ENCODE measurements at regions not wholly inside any gene's neighbourhood (a gene's known extent, or its start where the extent isn't known, plus 50 kb on each side); places are given as distances from the start of the nearest gene placed in this dataset.

DNA sequence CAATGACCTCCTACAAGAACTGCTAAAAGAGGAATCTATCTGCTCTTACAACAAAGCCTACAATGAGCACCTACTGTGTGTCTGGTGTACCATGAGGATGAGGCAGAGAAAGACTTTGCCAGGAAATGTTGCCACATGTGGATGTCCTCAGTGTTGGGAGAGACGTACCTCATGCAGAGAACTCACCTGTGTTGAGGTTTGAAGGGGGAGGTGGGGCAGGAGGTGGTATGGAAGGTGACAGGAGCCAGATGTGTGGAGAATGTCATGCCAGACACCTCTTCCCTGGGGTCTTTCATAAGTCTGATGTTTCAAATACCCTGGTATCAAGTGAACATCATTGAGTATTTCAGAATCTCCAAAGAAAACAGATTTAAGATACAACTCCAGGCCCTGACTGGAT lies 220.1 kb upstream of the RNF32 start:
- no peaks in the 10 kb centered on the region for H3K9me3 Mint-ChIP-seq (ENCODE audit: low read depth, unreplicated experiment)
- peaks cover 67% of the 10 kb centered on the region for H3K27me3 Mint-ChIP-seq (ENCODE audit: unreplicated experiment)
- CTCF ChIA-PET: no interaction called here
- no peaks in the 10 kb centered on the region for H3K36me3 Mint-ChIP-seq (ENCODE audit: insufficient read depth, unreplicated experiment)
- DNase-seq: no peak
- H3K27ac Mint-ChIP-seq (ENCODE audit: unreplicated experiment): no peak overlapping the region
- H3K4me1 Mint-ChIP-seq (ENCODE audit: low read depth, unreplicated experiment): no peaks in the 10 kb centered on the region
- no peak for TF ChIP-seq CTCF (IDR thresholded peaks at IDR 0.05; ENCODE audit: unreplicated experiment)
- no TSS peak for BruUV-seq (replicated peaks)
- intact Hi-C loops (cut with micrococcal nuclease; ENCODE audit: unreplicated experiment): no loop called here
- H3K4me3 Mint-ChIP-seq (ENCODE audit: low read depth, unreplicated experiment): no peak overlapping the region

GRCh38 chr7:156419782-156420181 lies 220.8 kb upstream of the RNF32 start:
- no peaks in the 10 kb centered on the region for H3K9me3 Mint-ChIP-seq (ENCODE audit: low read depth, unreplicated experiment)
- H3K27ac Mint-ChIP-seq (ENCODE audit: unreplicated experiment): no peak overlapping the region

GRCh38 chr7:156402255-156402654 lies 238.3 kb upstream of the RNF32 start:
- TF ChIP-seq CTCF (IDR thresholded peaks at IDR 0.05; ENCODE audit: unreplicated experiment): no peak
- Mint-ChIP-seq H3K9me3 (ENCODE audit: low read depth, unreplicated experiment) (no peaks in the 10 kb centered on the region), H3K36me3 (ENCODE audit: insufficient read depth, unreplicated experiment) (no peaks in the 10 kb centered on the region), H3K4me1 (ENCODE audit: low read depth, unreplicated experiment) (no peaks in the 10 kb centered on the region), H3K27me3 (ENCODE audit: unreplicated experiment) (peaks cover 30% of the 10 kb centered on the region), H3K27ac (ENCODE audit: unreplicated experiment) (no peak overlapping the region), H3K4me3 (ENCODE audit: low read depth, unreplicated experiment) (no peak overlapping the region)
- BruUV-seq (replicated peaks): no TSS peak
- DNase-seq: no peak
- CTCF ChIA-PET: no interaction called here
- intact Hi-C loops (cut with micrococcal nuclease; ENCODE audit: unreplicated experiment): no loop called here

More at GRCh38 chr7:156419782-156420181, 220.8 kb upstream of the RNF32 start:
- TF ChIP-seq CTCF (IDR thresholded peaks at IDR 0.05; ENCODE audit: unreplicated experiment): no peak
- no TSS peak for BruUV-seq (replicated peaks)
- Mint-ChIP-seq H3K36me3 (ENCODE audit: insufficient read depth, unreplicated experiment) (no peaks in the 10 kb centered on the region), H3K4me1 (ENCODE audit: low read depth, unreplicated experiment) (no peaks in the 10 kb centered on the region), H3K27me3 (ENCODE audit: unreplicated experiment) (peaks cover 69% of the 10 kb centered on the region), H3K4me3 (ENCODE audit: low read depth, unreplicated experiment) (no peak overlapping the region)
- intact Hi-C loops (cut with micrococcal nuclease; ENCODE audit: unreplicated experiment): no loop called here
- CTCF ChIA-PET: no interaction called here
- no peak for DNase-seq

DNA sequence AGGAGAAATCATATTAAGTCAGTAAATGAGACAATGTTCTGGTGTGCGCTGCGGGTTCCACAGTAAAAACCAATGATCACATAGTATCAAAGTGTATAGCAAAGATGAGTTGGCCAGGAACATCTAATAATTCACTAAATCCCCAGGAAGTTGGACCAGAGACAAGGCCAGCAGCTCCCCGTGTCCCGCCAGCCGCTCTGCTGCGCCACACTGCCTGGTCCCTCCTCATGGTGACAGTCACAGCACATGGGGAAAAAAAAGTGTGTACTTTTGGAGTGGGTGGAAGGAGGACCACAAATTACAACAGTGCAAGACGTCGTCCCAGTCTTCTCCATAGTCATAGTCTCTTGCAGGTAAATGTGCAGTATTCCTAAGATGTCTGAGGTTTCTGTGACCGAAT lies 239.0 kb upstream of the RNF32 start:
- H3K4me3 Mint-ChIP-seq (ENCODE audit: low read depth, unreplicated experiment): no peak overlapping the region
- H3K9me3 Mint-ChIP-seq (ENCODE audit: low read depth, unreplicated experiment): no peaks in the 10 kb centered on the region
- H3K27ac Mint-ChIP-seq (ENCODE audit: unreplicated experiment): no peak overlapping the region
- CTCF ChIA-PET: no interaction called here
- no peak for TF ChIP-seq CTCF (IDR thresholded peaks at IDR 0.05; ENCODE audit: unreplicated experiment)
- no peaks in the 10 kb centered on the region for H3K36me3 Mint-ChIP-seq (ENCODE audit: insufficient read depth, unreplicated experiment)
- H3K4me1 Mint-ChIP-seq (ENCODE audit: low read depth, unreplicated experiment): no peaks in the 10 kb centered on the region
- no TSS peak for BruUV-seq (replicated peaks)
- DNase-seq: no peak
- intact Hi-C loops (cut with micrococcal nuclease; ENCODE audit: unreplicated experiment): no loop called here
- peaks cover 30% of the 10 kb centered on the region for H3K27me3 Mint-ChIP-seq (ENCODE audit: unreplicated experiment)

- BruUV-seq (replicated peaks): no TSS peak
- DNase-seq: no peak
- CTCF ChIA-PET: no interaction called here
- H3K9me3 Mint-ChIP-seq (ENCODE audit: low read depth, unreplicated experiment): no peaks in the 10 kb centered on the region
- peaks cover 30% of the 10 kb centered on the region for H3K27me3 Mint-ChIP-seq (ENCODE audit: unreplicated experiment)
- no peak for TF ChIP-seq CTCF (IDR thresholded peaks at IDR 0.05; ENCODE audit: unreplicated experiment)
- H3K4me1 Mint-ChIP-seq (ENCODE audit: low read depth, unreplicated experiment): no peaks in the 10 kb centered on the region
- H3K36me3 Mint-ChIP-seq (ENCODE audit: insufficient read depth, unreplicated experiment): no peaks in the 10 kb centered on the region
- no peak overlapping the region for H3K27ac Mint-ChIP-seq (ENCODE audit: unreplicated experiment)
- intact Hi-C loops (cut with micrococcal nuclease; ENCODE audit: unreplicated experiment): no loop called here
- H3K4me3 Mint-ChIP-seq (ENCODE audit: low read depth, unreplicated experiment): no peak overlapping the region
Observed at GRCh38 chr7:156400046-156400445, 240.5 kb upstream of the RNF32 start.
